GM23338 (cell line): ENCODE measurements at regions not wholly inside any gene's neighbourhood (a gene's known extent, or its start where the extent isn't known, plus 50 kb on each side); places are given as distances from the start of the nearest gene placed in this dataset.

Source experiments
- ATAC-seq: fragments of 200-7000 bp; cut with Tn5 transposase; 3 replicates; pipeline ENCODE4 v1.9.1; 2020
- DNase-seq: peaks from one replicate; pipeline ENCODE4 v3.0.0-alpha.2; 2015; ENCODE audit warnings: low spot score
- H2AFZ ChIP-seq: fragments of 200-600 bp; sonication (generic); 2 replicates; pipeline ENCODE4 v1.8.0; 2016; ENCODE audit warnings: antibody characterized with exemption, mild to moderate bottlenecking, moderate library complexity
- H3F3A ChIP-seq: fragments of 200-600 bp; sonication (generic); replicated peaks from 2 replicates; pipeline ENCODE4 v1.8.0; 2017; ENCODE audit warnings: antibody characterized with exemption, mixed run types, low read depth
- H3K27ac ChIP-seq: fragments of 200-600 bp; sonication (generic); 2 replicates; pipeline ENCODE4 v1.6.1; 2016; ENCODE audit warnings: low read depth
- H3K27me3 ChIP-seq: fragments of 200-600 bp; sonication (generic); 2 replicates; pipeline ENCODE4 v1.8.0; 2016; ENCODE audit warnings: mild to moderate bottlenecking, mixed run types, moderate library complexity; ENCODE audit not compliant: insufficient read depth
- H3K36me3 ChIP-seq: fragments of 200-600 bp; sonication (generic); 2 replicates; pipeline ENCODE4 v1.8.0; 2016; ENCODE audit warnings: mild to moderate bottlenecking; ENCODE audit not compliant: insufficient read depth
- H3K4me1 ChIP-seq: fragments of 200-600 bp; sonication (generic); 2 replicates; pipeline ENCODE4 v1.8.0; 2016; ENCODE audit warnings: mild to moderate bottlenecking, moderate library complexity; ENCODE audit not compliant: insufficient read depth
- H3K4me2 ChIP-seq: fragments of 200-600 bp; sonication (generic); 2 replicates; pipeline ENCODE4 v1.7.1; 2017; ENCODE audit warnings: mixed run types
- H3K4me3 ChIP-seq: fragments of 200-600 bp; sonication (generic); 2 replicates; pipeline ENCODE4 v1.6.1; 2016; ENCODE audit warnings: mixed run types
- H3K79me2 ChIP-seq: fragments of 200-600 bp; sonication (generic); replicated peaks from 2 replicates; pipeline ENCODE4 v1.8.0; 2017; ENCODE audit warnings: mild to moderate bottlenecking; ENCODE audit not compliant: insufficient read depth
- H3K9me2 ChIP-seq: fragments of 200-600 bp; sonication (generic); 2 replicates; pipeline ENCODE4 v1.8.0; 2017; ENCODE audit not compliant: insufficient read depth
- H4K20me1 ChIP-seq: fragments of 200-600 bp; sonication (generic); replicated peaks from 2 replicates; pipeline ENCODE4 v1.8.0; 2017; ENCODE audit warnings: mild to moderate bottlenecking; ENCODE audit not compliant: insufficient read depth
- H3K27ac Mint-ChIP-seq: 2 replicates; pipeline ENCODE4 v1.8.0; 2020; ENCODE audit warnings: inconsistent platforms, mild to moderate bottlenecking, moderate library complexity, mixed read lengths
- H3K27me3 Mint-ChIP-seq: 3 replicates; pipeline ENCODE4 v1.8.0; 2022; ENCODE audit warnings: low read depth, mild to moderate bottlenecking, moderate library complexity, mixed read lengths, inconsistent platforms; ENCODE audit not compliant: insufficient read depth, poor library complexity
- H3K36me3 Mint-ChIP-seq: 3 replicates; pipeline ENCODE4 v1.8.0; 2021; ENCODE audit warnings: low read depth, mild to moderate bottlenecking, inconsistent platforms, moderate library complexity, mixed read lengths
- H3K4me1 Mint-ChIP-seq: 3 replicates; pipeline ENCODE4 v1.8.0; 2020; ENCODE audit warnings: mild to moderate bottlenecking, inconsistent platforms, mixed read lengths
- H3K4me3 Mint-ChIP-seq: 3 replicates; pipeline ENCODE4 v1.8.0; 2021; ENCODE audit warnings: moderate library complexity, mild to moderate bottlenecking, inconsistent platforms, mixed read lengths
- H3K9me3 Mint-ChIP-seq: 3 replicates; pipeline ENCODE4 v1.8.0; 2020; ENCODE audit warnings: moderate library complexity, mild to moderate bottlenecking, inconsistent platforms, mixed read lengths
- CREB1 ChIP-seq: fragments of 250-450 bp; sonication (Bioruptor Pico); IDR thresholded peaks from 2 replicates; pipeline ENCODE4 v1.5.0; 2020; ENCODE audit warnings: low read depth, mild to moderate bottlenecking, moderate library complexity
- EZH2 ChIP-seq: fragments of 200-600 bp; sonication (generic); IDR thresholded peaks from one replicate; pipeline ENCODE4 v1.8.0; 2017; ENCODE audit warnings: antibody characterized with exemption, mild to moderate bottlenecking, low read depth; ENCODE audit not compliant: unreplicated experiment
- EZH2phosphoT487 ChIP-seq: fragments of 200-600 bp; sonication (generic); IDR thresholded peaks from one replicate; pipeline ENCODE4 v1.8.1; 2018; ENCODE audit warnings: antibody characterized with exemption; ENCODE audit not compliant: unreplicated experiment
- NANOG ChIP-seq: IDR thresholded peaks from 2 replicates; pipeline ENCODE4 v1.6.1; 2016; ENCODE audit warnings: antibody characterized with exemption, borderline replicate concordance
- REST ChIP-seq: IDR thresholded peaks from one replicate; pipeline ENCODE4 v1.6.1; 2018; ENCODE audit warnings: antibody characterized with exemption; ENCODE audit not compliant: unreplicated experiment
- STAT1 ChIP-seq: IDR thresholded peaks from one replicate; pipeline ENCODE4 v1.6.1; 2016; ENCODE audit warnings: antibody characterized with exemption; ENCODE audit not compliant: unreplicated experiment
- ZNF331 ChIP-seq: fragments of 250-450 bp; sonication (Bioruptor Pico); IDR thresholded peaks from 2 replicates; pipeline ENCODE4 v1.5.0; 2020; ENCODE audit warnings: low read depth, mild to moderate bottlenecking, moderate library complexity
- TF ChIP-seq, protein P1 (sequence below), 2 experiments: fragments of 200-600 bp in 1 of 2; sonication (generic) in 1 of 2; conservative IDR thresholded peaks; 2 replicates each; pipeline versions ENCODE4 v1.5.1 to v1.6.1; 2016 to 2017; ENCODE audit warnings: antibody characterized with exemption in 2 of 2, low read depth in 2 of 2, mild to moderate bottlenecking in 2 of 2, moderate library complexity in 1 of 2
- TF ChIP-seq, protein P2 (sequence below): IDR thresholded peaks from 2 replicates; pipeline ENCODE4 v1.6.1; 2016; ENCODE audit warnings: antibody characterized with exemption

- TF ChIP-seq REST (no peak), CREB1 (no peak), STAT1 (no peak), EZH2phosphoT487 (no peak), NANOG (no peak), ZNF331 (no peak), EZH2 (no peak)
- TF ChIP-seq, protein P1, sequence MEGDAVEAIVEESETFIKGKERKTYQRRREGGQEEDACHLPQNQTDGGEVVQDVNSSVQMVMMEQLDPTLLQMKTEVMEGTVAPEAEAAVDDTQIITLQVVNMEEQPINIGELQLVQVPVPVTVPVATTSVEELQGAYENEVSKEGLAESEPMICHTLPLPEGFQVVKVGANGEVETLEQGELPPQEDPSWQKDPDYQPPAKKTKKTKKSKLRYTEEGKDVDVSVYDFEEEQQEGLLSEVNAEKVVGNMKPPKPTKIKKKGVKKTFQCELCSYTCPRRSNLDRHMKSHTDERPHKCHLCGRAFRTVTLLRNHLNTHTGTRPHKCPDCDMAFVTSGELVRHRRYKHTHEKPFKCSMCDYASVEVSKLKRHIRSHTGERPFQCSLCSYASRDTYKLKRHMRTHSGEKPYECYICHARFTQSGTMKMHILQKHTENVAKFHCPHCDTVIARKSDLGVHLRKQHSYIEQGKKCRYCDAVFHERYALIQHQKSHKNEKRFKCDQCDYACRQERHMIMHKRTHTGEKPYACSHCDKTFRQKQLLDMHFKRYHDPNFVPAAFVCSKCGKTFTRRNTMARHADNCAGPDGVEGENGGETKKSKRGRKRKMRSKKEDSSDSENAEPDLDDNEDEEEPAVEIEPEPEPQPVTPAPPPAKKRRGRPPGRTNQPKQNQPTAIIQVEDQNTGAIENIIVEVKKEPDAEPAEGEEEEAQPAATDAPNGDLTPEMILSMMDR (conservative IDR thresholded peaks at IDR 0.05; ENCODE audit: low read depth in 2 of 2) = no peak
- TF ChIP-seq, protein P2, sequence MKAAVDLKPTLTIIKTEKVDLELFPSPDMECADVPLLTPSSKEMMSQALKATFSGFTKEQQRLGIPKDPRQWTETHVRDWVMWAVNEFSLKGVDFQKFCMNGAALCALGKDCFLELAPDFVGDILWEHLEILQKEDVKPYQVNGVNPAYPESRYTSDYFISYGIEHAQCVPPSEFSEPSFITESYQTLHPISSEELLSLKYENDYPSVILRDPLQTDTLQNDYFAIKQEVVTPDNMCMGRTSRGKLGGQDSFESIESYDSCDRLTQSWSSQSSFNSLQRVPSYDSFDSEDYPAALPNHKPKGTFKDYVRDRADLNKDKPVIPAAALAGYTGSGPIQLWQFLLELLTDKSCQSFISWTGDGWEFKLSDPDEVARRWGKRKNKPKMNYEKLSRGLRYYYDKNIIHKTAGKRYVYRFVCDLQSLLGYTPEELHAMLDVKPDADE = no peak
Measured at GRCh38 chr10:33804584-33804983, 470.1 kb upstream of the NRP1 start (continued).

DNA sequence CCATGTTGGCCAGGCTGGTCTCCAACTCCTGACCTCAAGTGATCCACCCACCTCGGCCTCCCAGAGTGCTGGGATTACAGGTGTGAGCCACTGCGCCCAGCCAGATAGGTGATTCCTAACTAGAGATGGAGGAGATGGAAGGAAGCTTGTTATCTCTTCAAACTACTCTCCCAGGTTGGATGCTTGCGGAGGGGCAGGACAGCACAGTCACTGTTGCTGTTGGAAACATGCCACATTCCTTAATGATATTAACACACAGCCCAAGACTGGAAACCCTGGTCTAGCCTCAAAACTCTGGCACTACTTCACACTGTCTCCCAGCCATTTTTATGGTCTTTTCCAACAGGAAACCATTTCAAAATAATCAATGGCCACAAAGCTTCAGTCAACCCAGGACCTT lies 468.8 kb upstream of the NRP1 start:
- H4K20me1 ChIP-seq = no peaks in the 10 kb centered on the region

More for the DNA sequence above, 468.8 kb upstream of the NRP1 start:
- Histone ChIP-seq H3F3A (no peaks in the 10 kb centered on the region), H3K79me2 (no peaks in the 10 kb centered on the region), H3K9me2 (0 out of 2 replicates have a peak, but pooled peaks cover 6% of the 10 kb centered on the region), H3K4me1 (peaks cover 9% of the 10 kb centered on the region; the same call in 1 of the 2 replicates), H2AFZ (0 out of 2 replicates have a peak overlapping the region, but pooled peaks have one; percentile 74), H3K4me3 (no peak overlapping the region), H3K27me3 (no peaks in the 10 kb centered on the region), H3K36me3 (no peaks in the 10 kb centered on the region), H3K4me2 (no peak overlapping the region), H3K27ac (no peak overlapping the region)
- no peak for TF ChIP-seq EZH2phosphoT487
- TF ChIP-seq, protein P2 = no peak
- DNase-seq = no peak
- peaks cover 20% of the 10 kb centered on the region for H3K4me1 Mint-ChIP-seq
- H3K9me3 Mint-ChIP-seq = no peaks in the 10 kb centered on the region
- no peaks in the 10 kb centered on the region for H3K27me3 Mint-ChIP-seq
- ATAC-seq = no peak
- no peak overlapping the region for H3K4me3 Mint-ChIP-seq
- H3K27ac Mint-ChIP-seq = no peak overlapping the region
- H3K36me3 Mint-ChIP-seq = no peaks in the 10 kb centered on the region
